ENCODE measurements at regions not wholly inside any gene's neighbourhood (a gene's known extent, or its start where the extent isn't known, plus 50 kb on each side); places are given as distances from the start of the nearest gene placed in this dataset.

- no peak for DNase-seq
These were observed 200.1 kb downstream of the SALL1 start for GRCh38 chr16:50950955-50951354.

GRCh38 chr16:50948268-50948930, 202.7 kb downstream of the SALL1 start:
- DNase-seq: no peak

GRCh38 chr16:50947826-50948225, 203.2 kb downstream of the SALL1 start:
- DNase-seq: no peak

- DNase-seq: no peak
These were observed 204.5 kb downstream of the SALL1 start for GRCh38 chr16:50946606-50947005.

GRCh38 chr16:50946098-50946497, 204.2 kb downstream of the CYLD start:
- no peak for DNase-seq

GRCh38 chr16:50945171-50945570, 203.3 kb downstream of the CYLD start:
- no peak for DNase-seq

- DNase-seq: no peak
These were observed 202.6 kb downstream of the CYLD start for GRCh38 chr16:50944436-50944835.

- DNase-seq: no peak
These were observed 202.1 kb downstream of the CYLD start for GRCh38 chr16:50944033-50944432.

GRCh38 chr16:50942143-50942542, 200.3 kb downstream of the CYLD start:
- DNase-seq: no peak

- DNase-seq: no peak
These were observed 199.8 kb downstream of the CYLD start for GRCh38 chr16:50941681-50942080.

- no peak for DNase-seq
These were observed 198.5 kb downstream of the CYLD start for GRCh38 chr16:50940275-50940854.

GRCh38 chr16:50939356-50939755, 197.5 kb downstream of the CYLD start:
- no peak for DNase-seq

GRCh38 chr16:50938932-50939331, 197.0 kb downstream of the CYLD start:
- no peak for DNase-seq

- DNase-seq: no peak
These were observed 191.4 kb downstream of the CYLD start for GRCh38 chr16:50933262-50933661.

- DNase-seq: no peak
These were observed 190.6 kb downstream of the CYLD start for GRCh38 chr16:50932348-50932935.

- no peak for DNase-seq
These were observed 186.2 kb downstream of the CYLD start for GRCh38 chr16:50928065-50928464.

- DNase-seq: no peak
These were observed 184.0 kb downstream of the CYLD start for GRCh38 chr16:50925758-50926357.

GRCh38 chr16:50924759-50925545, 183.1 kb downstream of the CYLD start:
- DNase-seq: no peak

GRCh38 chr16:50917950-50918703, 176.2 kb downstream of the CYLD start:
- no peak for DNase-seq

GRCh38 chr16:50916040-50916439, 174.2 kb downstream of the CYLD start:
- no peak for DNase-seq

GRCh38 chr16:50915120-50915519, 173.2 kb downstream of the CYLD start:
- DNase-seq: no peak

GRCh38 chr16:50910736-50911100, 168.8 kb downstream of the CYLD start:
- no peak for DNase-seq
